Prostate gland (tissue), 2 donors: ENCODE measurements at regions not wholly inside any gene's neighbourhood (a gene's known extent, or its start where the extent isn't known, plus 50 kb on each side); places are given as distances from the start of the nearest gene placed in this dataset.
"Not testable (repeated sequence)": the region's sequence is repeated elsewhere in the genome, so short reads cannot be mapped to it uniquely, and the experiment has no call there.

Experiments used
- CTCF ChIP-seq, 4 experiments: fragments of 200-600 bp in 2 of 4; fragments of 450-650 bp in 2 of 4; sonication (generic) in 2 of 4; IDR thresholded peaks; 1 replicate in 3 of 4; 2 replicates in 1 of 4; pipeline ENCODE4 v1.5.1; 2016 to 2019; ENCODE audit warnings: antibody characterized with exemption in 4 of 4, mild to moderate bottlenecking in 2 of 4, moderate library complexity in 2 of 4
- POLR2AphosphoS5 ChIP-seq: sonication (generic); formaldehyde crosslinking; IDR thresholded peaks from one replicate; pipeline ENCODE4 v1.6.1; 2017; ENCODE audit warnings: antibody characterized with exemption

- not testable (repeated sequence) for TF ChIP-seq CTCF (IDR thresholded peaks at IDR 0.05); POLR2AphosphoS5
Measured at GRCh38 chr1:60940685-60941084, 141.7 kb upstream of the NFIA start.
